ENCODE measurements at regions not wholly inside any gene's neighbourhood (a gene's known extent, or its start where the extent isn't known, plus 50 kb on each side); places are given as distances from the start of the nearest gene placed in this dataset.

GRCh38 chr5:145465474-145466263 is 369.5 kb downstream of the PRELID2 start:
- TF ChIP-seq CTCF (IDR thresholded peaks at IDR 0.05; ENCODE audit: insufficient read depth, low read depth, low read length) (no peak), EZH2 (IDR thresholded peaks at IDR 0.05; ENCODE audit: insufficient read depth, low read length) (no peak)

Measured in astrocyte (in vitro differentiated cells and primary cell).